Glutamatergic neuron (in vitro differentiated cells): ENCODE measurements at regions not wholly inside any gene's neighbourhood (a gene's known extent, or its start where the extent isn't known, plus 50 kb on each side); places are given as distances from the start of the nearest gene placed in this dataset.

Source experiments
- DNase-seq: peaks from one replicate; pipeline ENCODE4 v3.0.0; 2022
- H3K27ac Mint-ChIP-seq: one replicate; pipeline ENCODE4 v1.8.0; 2020; ENCODE audit warnings: mild to moderate bottlenecking, mixed read lengths, inconsistent platforms; ENCODE audit not compliant: unreplicated experiment
- H3K27me3 Mint-ChIP-seq: one replicate; pipeline ENCODE4 v1.8.0; 2020; ENCODE audit warnings: mild to moderate bottlenecking, moderate library complexity, mixed read lengths, inconsistent platforms; ENCODE audit not compliant: unreplicated experiment
- H3K36me3 Mint-ChIP-seq: one replicate; pipeline ENCODE4 v1.8.0; 2020; ENCODE audit warnings: mild to moderate bottlenecking, mixed read lengths, inconsistent platforms; ENCODE audit not compliant: unreplicated experiment
- H3K4me1 Mint-ChIP-seq: one replicate; pipeline ENCODE4 v1.8.0; 2020; ENCODE audit warnings: mild to moderate bottlenecking, low read depth, mixed read lengths, inconsistent platforms; ENCODE audit not compliant: unreplicated experiment
- H3K4me3 Mint-ChIP-seq: one replicate; pipeline ENCODE4 v1.8.0; 2020; ENCODE audit warnings: mild to moderate bottlenecking, mixed read lengths, inconsistent platforms; ENCODE audit not compliant: unreplicated experiment
- H3K9me3 Mint-ChIP-seq: one replicate; pipeline ENCODE4 v1.8.0; 2020; ENCODE audit warnings: mild to moderate bottlenecking, moderate library complexity, mixed read lengths, inconsistent platforms; ENCODE audit not compliant: unreplicated experiment
- CTCF ChIP-seq: fragments of 200-600 bp; sonication (generic); IDR thresholded peaks from one replicate; pipeline ENCODE4 v1.5.0; 2021; ENCODE audit not compliant: partially characterized antibody, unreplicated experiment

- H3K4me1 Mint-ChIP-seq = no peaks in the 10 kb centered on the region
- TF ChIP-seq CTCF = no peak
- no peak for DNase-seq
- no peaks in the 10 kb centered on the region for H3K9me3 Mint-ChIP-seq
- peaks cover 4% of the 10 kb centered on the region for H3K27me3 Mint-ChIP-seq
- H3K27ac Mint-ChIP-seq = no peak overlapping the region
- no peak overlapping the region for H3K4me3 Mint-ChIP-seq
- H3K36me3 Mint-ChIP-seq = no peaks in the 10 kb centered on the region
Observed at GRCh38 chr9:93852728-93853127, 102.4 kb downstream of the BARX1 start.

- Mint-ChIP-seq H3K4me1 (no peaks in the 10 kb centered on the region), H3K36me3 (no peaks in the 10 kb centered on the region), H3K4me3 (no peak overlapping the region), H3K27me3 (peaks cover 2% of the 10 kb centered on the region), H3K9me3 (no peaks in the 10 kb centered on the region), H3K27ac (no peak overlapping the region)
- DNase-seq = no peak
- no peak for TF ChIP-seq CTCF
Observed at GRCh38 chr9:93846349-93846748, 108.8 kb downstream of the BARX1 start.

- Mint-ChIP-seq H3K9me3 (no peaks in the 10 kb centered on the region), H3K27ac (no peak overlapping the region), H3K27me3 (peaks cover 2% of the 10 kb centered on the region), H3K36me3 (no peaks in the 10 kb centered on the region), H3K4me3 (no peak overlapping the region), H3K4me1 (no peaks in the 10 kb centered on the region)
- DNase-seq = no peak
- no peak for TF ChIP-seq CTCF
Observed at GRCh38 chr9:93843396-93843795, 111.8 kb downstream of the BARX1 start.

GRCh38 chr9:93830606-93831005 lies 124.5 kb downstream of the BARX1 start:
- peaks cover 2% of the 10 kb centered on the region for H3K9me3 Mint-ChIP-seq
- peaks cover 4% of the 10 kb centered on the region for H3K36me3 Mint-ChIP-seq
- H3K4me3 Mint-ChIP-seq = no peak overlapping the region
- H3K27ac Mint-ChIP-seq = no peak overlapping the region
- no peaks in the 10 kb centered on the region for H3K4me1 Mint-ChIP-seq
- no peaks in the 10 kb centered on the region for H3K27me3 Mint-ChIP-seq
- DNase-seq = no peak
- TF ChIP-seq CTCF = no peak

GRCh38 chr9:93830012-93830596 lies 125.1 kb downstream of the BARX1 start:
- no peak for TF ChIP-seq CTCF
- Mint-ChIP-seq H3K4me3 (no peak overlapping the region), H3K27me3 (peaks cover 3% of the 10 kb centered on the region), H3K27ac (no peak overlapping the region), H3K36me3 (peaks cover 4% of the 10 kb centered on the region), H3K9me3 (peaks cover 2% of the 10 kb centered on the region), H3K4me1 (no peaks in the 10 kb centered on the region)
- DNase-seq = no peak
